BJ (cell line): ENCODE measurements at regions not wholly inside any gene's neighbourhood (a gene's known extent, or its start where the extent isn't known, plus 50 kb on each side); places are given as distances from the start of the nearest gene placed in this dataset.

Source experiments
- CTCF ChIA-PET: fragments of 350-600 bp; formaldehyde crosslinking; extraction: SDS; loops from one replicate; lab custom pipeline; 2021; ENCODE audit warnings: antibody characterized with exemption, inconsistent platforms; lab: Yijun Ruan, JAX
- POLR2A ChIA-PET: fragments of 300-600 bp; sonication (Branson Sonifier 250); formaldehyde crosslinking; extraction: SDS; loops from one replicate; lab custom pipeline; 2021; ENCODE audit warnings: antibody characterized with exemption; lab: Charles Lee
- DNase-seq: peaks from one replicate; pipeline ENCODE4 v3.0.0-alpha.2; 2011; ENCODE audit warnings: low read depth
- H3K27me3 ChIP-seq: 2 replicates; pipeline ENCODE4 v1.6.0; 2011; ENCODE audit warnings: low read length; ENCODE audit not compliant: control insufficient read depth, insufficient read depth
- H3K36me3 ChIP-seq: 2 replicates; pipeline ENCODE4 v1.5.1; 2011; ENCODE audit warnings: low read length; ENCODE audit not compliant: control insufficient read depth, insufficient read depth
- H3K4me3 ChIP-seq: 2 replicates; pipeline ENCODE4 v1.5.1; 2011; ENCODE audit warnings: low read depth, mild to moderate bottlenecking, control low read depth, low read length
- TF ChIP-seq, protein P1 (sequence below): IDR thresholded peaks from 2 replicates; pipeline ENCODE4 v1.5.1; 2011; ENCODE audit warnings: low read depth, mild to moderate bottlenecking, control low read depth, inconsistent platforms, low read length, moderate library complexity; ENCODE audit not compliant: insufficient read depth

DNA sequence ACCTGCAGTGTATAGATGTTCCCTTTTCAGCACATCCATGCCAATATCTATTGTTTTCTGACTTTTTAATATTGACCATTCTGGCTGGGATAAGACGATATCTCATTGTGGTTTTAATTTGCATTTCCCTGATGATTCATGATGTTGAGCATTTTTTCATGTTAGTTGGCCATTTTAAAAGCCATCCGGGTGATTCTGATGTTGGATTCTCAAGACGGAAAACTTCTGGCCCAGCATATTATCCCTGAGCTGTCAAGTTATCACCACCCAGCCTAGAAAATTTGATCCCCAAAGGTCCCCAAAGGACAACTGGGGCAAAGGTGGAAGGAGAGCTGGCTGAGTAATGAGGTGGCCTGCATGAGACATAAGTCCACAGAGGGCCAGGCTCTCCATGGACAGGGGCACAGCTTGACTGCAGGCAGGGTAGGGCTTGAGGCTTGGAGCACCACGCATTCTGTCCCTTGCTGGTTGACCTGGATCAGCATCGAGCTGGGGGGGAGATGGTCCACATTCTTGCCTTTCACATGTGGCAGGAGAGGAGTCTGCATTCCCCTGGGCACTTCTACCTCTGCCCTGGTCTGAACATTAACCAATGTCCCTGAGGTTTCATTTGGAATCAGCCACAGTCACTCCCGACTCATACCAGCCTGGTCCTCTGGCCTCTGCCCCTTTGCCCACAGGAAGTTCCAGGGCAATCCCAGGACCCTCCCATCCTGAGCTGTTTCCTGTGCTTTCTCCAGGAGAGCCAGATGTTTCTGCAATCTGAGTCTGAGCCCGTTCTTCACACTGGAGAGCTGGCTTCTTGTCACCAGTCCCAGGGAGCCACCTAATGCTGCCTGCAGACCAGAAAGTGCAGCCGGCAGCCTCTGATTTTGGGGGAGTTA lies 69.2 kb downstream of the ISG20 start:
- TF ChIP-seq, protein P1, sequence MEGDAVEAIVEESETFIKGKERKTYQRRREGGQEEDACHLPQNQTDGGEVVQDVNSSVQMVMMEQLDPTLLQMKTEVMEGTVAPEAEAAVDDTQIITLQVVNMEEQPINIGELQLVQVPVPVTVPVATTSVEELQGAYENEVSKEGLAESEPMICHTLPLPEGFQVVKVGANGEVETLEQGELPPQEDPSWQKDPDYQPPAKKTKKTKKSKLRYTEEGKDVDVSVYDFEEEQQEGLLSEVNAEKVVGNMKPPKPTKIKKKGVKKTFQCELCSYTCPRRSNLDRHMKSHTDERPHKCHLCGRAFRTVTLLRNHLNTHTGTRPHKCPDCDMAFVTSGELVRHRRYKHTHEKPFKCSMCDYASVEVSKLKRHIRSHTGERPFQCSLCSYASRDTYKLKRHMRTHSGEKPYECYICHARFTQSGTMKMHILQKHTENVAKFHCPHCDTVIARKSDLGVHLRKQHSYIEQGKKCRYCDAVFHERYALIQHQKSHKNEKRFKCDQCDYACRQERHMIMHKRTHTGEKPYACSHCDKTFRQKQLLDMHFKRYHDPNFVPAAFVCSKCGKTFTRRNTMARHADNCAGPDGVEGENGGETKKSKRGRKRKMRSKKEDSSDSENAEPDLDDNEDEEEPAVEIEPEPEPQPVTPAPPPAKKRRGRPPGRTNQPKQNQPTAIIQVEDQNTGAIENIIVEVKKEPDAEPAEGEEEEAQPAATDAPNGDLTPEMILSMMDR: no peak
- H3K36me3 ChIP-seq: no peaks in the 10 kb centered on the region
- ChIA-PET CTCF (no interaction called here), POLR2A (no interaction called here)
- peaks cover 12% of the 10 kb centered on the region for H3K27me3 ChIP-seq
- H3K4me3 ChIP-seq: no peak overlapping the region
- DNase-seq: no peak

DNA sequence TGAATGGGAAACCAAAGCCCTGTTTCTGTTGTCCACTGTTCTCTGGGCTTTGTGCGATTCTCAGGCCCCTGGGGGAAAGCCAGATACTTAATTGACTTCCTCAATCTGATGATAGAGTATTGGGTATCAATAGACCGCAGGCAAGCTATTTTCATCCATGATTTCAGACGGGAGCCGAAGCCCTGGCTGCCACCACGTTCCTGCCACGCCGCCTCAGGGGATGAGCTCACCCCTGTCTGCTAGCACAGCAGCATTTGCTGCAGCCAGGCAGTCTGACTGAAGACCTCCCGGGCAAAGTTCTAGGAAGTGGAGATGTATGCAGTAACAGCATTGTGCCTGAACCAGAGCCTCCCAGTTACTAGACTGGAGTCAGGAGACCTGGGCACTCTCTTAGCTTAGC lies 69.8 kb downstream of the ISG20 start:
- POLR2A ChIA-PET: no interaction called here

DNA sequence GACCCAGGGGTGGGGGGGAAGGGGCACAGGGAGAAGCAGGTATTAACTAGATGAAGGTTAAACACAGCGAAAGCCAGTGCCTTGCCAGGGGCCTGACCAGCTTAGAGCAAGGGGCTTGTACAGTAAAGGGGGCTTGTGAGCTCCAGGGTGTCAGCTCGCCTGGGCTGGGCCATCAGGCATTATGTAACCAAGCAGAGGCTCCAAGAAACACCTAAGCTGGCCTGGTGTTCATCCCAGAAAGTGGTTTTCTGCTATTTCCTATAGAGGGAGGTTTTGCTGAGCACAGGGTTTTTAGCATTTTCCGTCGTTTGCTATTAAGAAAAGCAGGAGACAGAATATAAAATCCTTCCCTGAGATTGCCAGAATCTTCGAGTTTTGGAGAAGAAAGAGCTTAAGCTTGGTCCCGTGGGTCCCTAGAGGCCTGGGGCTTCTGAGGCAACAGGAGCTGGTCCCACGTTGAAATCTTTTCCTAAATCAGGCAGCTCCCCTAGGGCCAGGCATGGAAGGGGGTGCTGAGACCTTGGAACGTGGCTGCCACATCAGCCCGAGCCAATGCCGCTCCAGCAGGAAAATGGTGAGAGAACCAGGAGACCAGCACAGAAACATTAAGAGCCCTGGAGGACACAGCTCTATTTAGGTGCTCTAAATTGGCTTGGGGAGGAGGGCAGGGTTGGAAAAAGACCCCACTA lies 71.4 kb downstream of the ISG20 start:
- no peak overlapping the region for H3K4me3 ChIP-seq
- CTCF ChIA-PET: interaction anchor here (0.8 to 1.0 kb wide), 2 partner anchors 50 to 52 kb away, joined by 3 to 4 read pairs; no protein-coding TSS in a partner anchor
- H3K27me3 ChIP-seq: peaks cover 9% of the 10 kb centered on the region
- TF ChIP-seq, protein P1: no peak
- POLR2A ChIA-PET: no interaction called here
- no peaks in the 10 kb centered on the region for H3K36me3 ChIP-seq
- no peak for DNase-seq

More for the DNA sequence above, 69.8 kb downstream of the ISG20 start:
- CTCF ChIA-PET: no interaction called here
- TF ChIP-seq, protein P1: no peak
- Histone ChIP-seq H3K27me3 (peaks cover 12% of the 10 kb centered on the region), H3K36me3 (no peaks in the 10 kb centered on the region), H3K4me3 (no peak overlapping the region)
- no peak for DNase-seq

DNA sequence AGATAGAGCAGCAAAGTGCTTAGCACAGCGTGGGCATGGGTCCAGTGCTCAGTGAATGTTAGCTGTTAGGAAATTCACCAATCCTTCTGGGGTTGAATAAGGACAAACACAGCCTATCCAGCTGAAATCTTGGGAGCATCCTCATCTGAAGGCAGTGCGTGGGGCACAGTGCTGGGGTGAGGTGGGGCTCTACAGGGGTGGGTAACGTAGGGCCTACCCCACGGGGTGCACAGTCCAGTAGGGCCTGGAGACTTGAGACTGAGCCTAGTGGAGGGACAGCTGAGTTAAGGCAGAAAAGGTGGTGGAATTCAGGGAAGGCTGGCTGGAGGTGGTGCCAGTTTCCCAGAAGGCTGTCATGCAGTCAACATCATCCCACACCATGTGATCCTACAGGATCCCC lies 73.0 kb downstream of the ISG20 start:
- ChIA-PET POLR2A (no interaction called here), CTCF (interaction anchor here (0.6 kb wide), 1 partner anchor 9 kb away, joined by 3 read pairs; no protein-coding TSS in a partner anchor)
- Histone ChIP-seq H3K4me3 (no peak overlapping the region), H3K27me3 (peaks cover 7% of the 10 kb centered on the region), H3K36me3 (no peaks in the 10 kb centered on the region)
- DNase-seq: no peak
- TF ChIP-seq, protein P1: no peak

DNA sequence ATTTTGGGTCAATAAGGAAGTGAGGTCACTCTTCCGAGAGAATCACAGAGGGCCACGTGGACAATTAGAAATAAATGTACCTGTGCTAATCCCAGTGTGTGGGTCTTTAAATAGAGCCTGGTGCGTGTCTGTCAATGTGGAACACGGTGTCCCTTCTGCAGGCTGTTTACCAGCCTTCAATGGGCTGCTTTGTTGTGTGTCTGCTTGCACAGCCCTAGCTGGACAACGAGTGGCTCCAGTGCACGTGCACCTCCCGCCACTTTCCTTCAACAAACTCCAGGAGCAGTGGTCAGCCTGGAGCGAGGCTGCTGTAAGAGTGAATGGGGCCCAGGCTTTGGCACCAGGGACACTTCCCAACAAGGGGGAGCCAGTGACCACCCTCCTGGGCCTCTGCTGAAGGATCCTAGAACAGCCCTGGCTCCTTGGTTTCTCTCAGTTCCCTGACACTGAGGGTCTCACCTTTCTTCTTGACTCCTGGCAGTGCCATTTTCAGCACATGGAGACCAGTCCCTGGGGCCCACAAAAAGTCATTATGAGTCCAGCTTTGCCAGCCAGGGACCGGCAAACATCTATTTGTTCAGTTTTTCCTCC lies 76.1 kb downstream of the ISG20 start:
- no peak for DNase-seq
- Histone ChIP-seq H3K27me3 (peaks cover 9% of the 10 kb centered on the region), H3K4me3 (no peak overlapping the region), H3K36me3 (no peaks in the 10 kb centered on the region)
- ChIA-PET CTCF (no interaction called here), POLR2A (no interaction called here)
- TF ChIP-seq, protein P1: no peak
